K562 (cell line): ENCODE measurements at regions not wholly inside any gene's neighbourhood (a gene's known extent, or its start where the extent isn't known, plus 50 kb on each side); places are given as distances from the start of the nearest gene placed in this dataset.
A peak's percentile ranks its signal among the peaks of the same experiment; 100 is the strongest.

Experiments used
- ATAC-seq: fragments of 200-7000 bp; cut with Tn5 transposase; 3 replicates; pipeline ENCODE4 v1.9.1; 2020; ENCODE audit warnings: moderate library complexity
- BruUV-seq: library from RNA; stranded (reverse); fragments of 400-500 nt; replicated peaks from 2 replicates; lab custom pipeline; 2021; lab: Mats Ljungman, UMichigan
- CTCF ChIA-PET: fragments of 300-600 bp; formaldehyde crosslinking; extraction: SDS; loops from one replicate; lab custom pipeline; 2021; ENCODE audit warnings: low intra/inter-chr PET ratio; lab: Yijun Ruan, JAX
- POLR2A ChIA-PET: fragments of 300-600, 350-650 bp; sonication (Branson Sonifier 250); formaldehyde crosslinking; extraction: SDS; loops from one replicate; lab custom pipeline; 2021; ENCODE audit warnings: antibody characterized with exemption, inconsistent platforms; lab: Yijun Ruan, JAX
- DNase-seq, 4 experiments: peaks; one replicate each; pipeline versions ENCODE4 v3.0.0 to v3.0.0-alpha.2; 2011 to 2018; ENCODE audit warnings: low spot score in 3 of 4, mixed read lengths in 3 of 4; ENCODE audit errors: extremely low read depth in 1 of 4
- FAIRE-seq: peaks from 2 replicates; lab custom pipeline; 2011; peaks lifted over from hg19 to GRCh38; lab: Jason Lieb, UNC
- H2AFZ ChIP-seq: 2 replicates; pipeline ENCODE4 v1.6.0; 2011; ENCODE audit warnings: low read depth, low read length, control low read depth, inconsistent platforms
- H3K27ac ChIP-seq: fragments of 200-600 bp; 3 replicates; pipeline ENCODE4 v1.8.0; 2011; ENCODE audit warnings: low read depth, mild to moderate bottlenecking, control low read depth, inconsistent platforms, low read length, moderate library complexity, mixed read lengths; ENCODE audit errors: extremely low read depth
- H3K27me3 ChIP-seq, 2 experiments: fragments of 300-600 bp in 1 of 2; 2 replicates in 1 of 2; 3 replicates in 1 of 2; pipeline versions ENCODE4 v1.6.0 to v1.8.0; 2011; ENCODE audit warnings: inconsistent platforms in 2 of 2, low read length in 2 of 2, mild to moderate bottlenecking in 1 of 2, mixed read lengths in 1 of 2, moderate library complexity in 1 of 2; ENCODE audit not compliant: control insufficient read depth in 2 of 2, insufficient read depth in 2 of 2
- H3K36me3 ChIP-seq: fragments of 300-600 bp; 3 replicates; pipeline ENCODE4 v1.8.0; 2011; ENCODE audit warnings: mild to moderate bottlenecking, low read length, inconsistent platforms; ENCODE audit not compliant: control insufficient read depth, insufficient read depth
- H3K4me1 ChIP-seq, 2 experiments: fragments of 200-600 bp in 1 of 2; replicated peaks in 1 of 2; 2 replicates in 1 of 2; 3 replicates in 1 of 2; pipeline versions ENCODE4 v1.5.1 to v1.8.0; 2011; ENCODE audit warnings: inconsistent platforms in 2 of 2, low read length in 2 of 2, mild to moderate bottlenecking in 1 of 2, mixed read lengths in 1 of 2, moderate library complexity in 1 of 2; ENCODE audit not compliant: control insufficient read depth in 2 of 2, insufficient read depth in 2 of 2
- H3K4me2 ChIP-seq: 2 replicates; pipeline ENCODE4 v1.6.1; 2011; ENCODE audit warnings: low read length, control low read depth, inconsistent platforms, mixed read lengths; ENCODE audit not compliant: insufficient read depth
- H3K4me3 ChIP-seq: fragments of 200-600 bp; sonication (generic), shearing (Covaris generic); 2 replicates; pipeline ENCODE4 v1.5.1; 2016; ENCODE audit warnings: control low read depth, inconsistent platforms
- H3K79me2 ChIP-seq: fragments of 200-600 bp; 3 replicates; pipeline ENCODE4 v1.8.0; 2011; ENCODE audit warnings: low read length, inconsistent platforms; ENCODE audit not compliant: control insufficient read depth, insufficient read depth
- H3K9ac ChIP-seq, 2 experiments: 2 replicates each; pipeline versions ENCODE4 v1.6.0 to v1.6.1; 2011; ENCODE audit warnings: low read depth in 2 of 2, low read length in 2 of 2, control low read depth in 1 of 2, inconsistent platforms in 1 of 2, mild to moderate bottlenecking in 1 of 2, mixed read lengths in 1 of 2; ENCODE audit not compliant: insufficient read depth in 1 of 2
- H3K9me1 ChIP-seq: one replicate; pipeline ENCODE4 v1.6.0; 2011; ENCODE audit warnings: inconsistent platforms, mild to moderate bottlenecking, low read length, moderate library complexity; ENCODE audit not compliant: control insufficient read depth, insufficient read depth
- H3K9me3 ChIP-seq: replicated peaks from 2 replicates; pipeline ENCODE4 v1.5.1; 2011; ENCODE audit warnings: low read depth, low read length, inconsistent platforms; ENCODE audit not compliant: control insufficient read depth, insufficient read depth
- H4K20me1 ChIP-seq: replicated peaks from 2 replicates; pipeline ENCODE4 v1.6.1; 2011; ENCODE audit warnings: low read length, inconsistent platforms, mixed read lengths; ENCODE audit not compliant: control insufficient read depth, insufficient read depth
- EP400 ChIP-seq: fragments of 450-650 bp; IDR thresholded peaks from 2 replicates; pipeline ENCODE4 v1.6.1; 2017; ENCODE audit warnings: antibody characterized with exemption, mild to moderate bottlenecking, moderate library complexity
- MXI1 ChIP-seq: IDR thresholded peaks from 2 replicates; pipeline ENCODE4 v1.6.1; 2011; ENCODE audit warnings: low read depth, mild to moderate bottlenecking, improper control_type of control experiment, low read length
- POLR2G ChIP-seq: fragments of 200-400 bp; formaldehyde crosslinking; IDR thresholded peaks from 2 replicates; pipeline ENCODE4 v1.6.1; 2017; ENCODE audit warnings: low read depth, mild to moderate bottlenecking, antibody characterized with exemption, low read length, moderate library complexity
- ZNF175 ChIP-seq: fragments of 200-800 bp; sonication (Bioruptor generic); IDR thresholded peaks from 2 replicates; pipeline ENCODE4 v1.6.1; 2016; ENCODE audit warnings: low read depth, mild to moderate bottlenecking, missing genetic modification characterization, missing compliant biosample characterization
- WGBS: fragments of 100-300 bp; shearing (Covaris generic); methylation state at CpG from one replicate; pipeline ENCODE4 v1.1.6; 2016; ENCODE audit warnings: low coverage, mixed read lengths; ENCODE audit not compliant: insufficient coverage; ENCODE audit errors: missing lambda C conversion rate; 5-methylcytosine and 5-hydroxymethylcytosine counted together
- in situ Hi-C: fragments of 300-500 bp; cut with MboI; formaldehyde crosslinking; loops from 4 replicates; pipeline ENCODE4 v1.15.0; 2018; ENCODE audit warnings: inconsistent platforms, mixed read lengths
- intact Hi-C: fragments of 100-400 bp; cut with micrococcal nuclease; formaldehyde crosslinking; loops from 2 replicates; pipeline ENCODE4 v1.14.2; 2022
- TF ChIP-seq, protein P1 (sequence below): fragments of 450-650 bp; IDR thresholded peaks from 2 replicates; pipeline ENCODE4 v1.6.1; 2018; ENCODE audit not compliant: partially characterized antibody
- TF ChIP-seq, protein P2 (sequence below), 2 experiments: IDR thresholded peaks; 2 replicates each; pipeline ENCODE4 v1.6.1; 2011; ENCODE audit warnings: borderline replicate concordance in 1 of 2, control low read depth in 1 of 2, low read depth in 1 of 2, low read length in 1 of 2, mild to moderate bottlenecking in 1 of 2, mixed read lengths in 1 of 2, moderate library complexity in 1 of 2; ENCODE audit not compliant: insufficient read depth in 1 of 2, insufficient read length in 1 of 2, poor library complexity in 1 of 2, severe bottlenecking in 1 of 2; ENCODE audit errors: extremely low read depth in 1 of 2

DNA sequence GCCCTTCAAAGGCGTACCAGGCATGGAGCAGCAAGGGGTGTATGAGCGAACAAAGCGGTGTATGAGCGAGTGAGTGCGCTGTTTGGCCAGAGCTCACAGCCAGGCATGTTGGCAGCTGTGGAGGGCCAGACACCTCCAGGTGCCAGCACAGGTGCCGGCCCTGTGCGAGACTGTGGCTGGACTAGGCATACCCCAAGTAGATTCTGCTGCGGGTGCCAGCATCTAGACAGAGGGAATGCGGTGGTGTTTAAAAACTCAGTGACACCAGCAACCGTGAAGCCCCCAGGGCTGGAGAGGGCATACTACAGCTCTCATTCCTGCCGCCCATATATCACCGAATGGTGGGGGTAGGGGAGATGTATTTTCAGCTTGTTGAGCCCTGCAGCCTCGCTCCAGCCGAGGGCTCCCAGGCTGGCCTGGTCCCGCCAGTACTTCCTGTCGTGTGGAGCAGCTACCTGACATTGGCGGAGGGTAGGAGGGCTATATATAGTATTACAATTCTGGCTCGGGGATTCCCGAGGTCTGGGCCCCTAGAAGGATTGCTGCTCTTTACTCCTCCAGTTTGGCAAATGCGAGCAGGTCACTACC lies 1829.6 kb upstream of the NUDT12 start:
- H3K9ac ChIP-seq = peak overlapping the region; percentile 77 to 97
- TF ChIP-seq ZNF175 (CRISPR knock-in tag) = peak; percentile 56; the same call in 1 of the 2 replicates
- TF ChIP-seq, protein P1, sequence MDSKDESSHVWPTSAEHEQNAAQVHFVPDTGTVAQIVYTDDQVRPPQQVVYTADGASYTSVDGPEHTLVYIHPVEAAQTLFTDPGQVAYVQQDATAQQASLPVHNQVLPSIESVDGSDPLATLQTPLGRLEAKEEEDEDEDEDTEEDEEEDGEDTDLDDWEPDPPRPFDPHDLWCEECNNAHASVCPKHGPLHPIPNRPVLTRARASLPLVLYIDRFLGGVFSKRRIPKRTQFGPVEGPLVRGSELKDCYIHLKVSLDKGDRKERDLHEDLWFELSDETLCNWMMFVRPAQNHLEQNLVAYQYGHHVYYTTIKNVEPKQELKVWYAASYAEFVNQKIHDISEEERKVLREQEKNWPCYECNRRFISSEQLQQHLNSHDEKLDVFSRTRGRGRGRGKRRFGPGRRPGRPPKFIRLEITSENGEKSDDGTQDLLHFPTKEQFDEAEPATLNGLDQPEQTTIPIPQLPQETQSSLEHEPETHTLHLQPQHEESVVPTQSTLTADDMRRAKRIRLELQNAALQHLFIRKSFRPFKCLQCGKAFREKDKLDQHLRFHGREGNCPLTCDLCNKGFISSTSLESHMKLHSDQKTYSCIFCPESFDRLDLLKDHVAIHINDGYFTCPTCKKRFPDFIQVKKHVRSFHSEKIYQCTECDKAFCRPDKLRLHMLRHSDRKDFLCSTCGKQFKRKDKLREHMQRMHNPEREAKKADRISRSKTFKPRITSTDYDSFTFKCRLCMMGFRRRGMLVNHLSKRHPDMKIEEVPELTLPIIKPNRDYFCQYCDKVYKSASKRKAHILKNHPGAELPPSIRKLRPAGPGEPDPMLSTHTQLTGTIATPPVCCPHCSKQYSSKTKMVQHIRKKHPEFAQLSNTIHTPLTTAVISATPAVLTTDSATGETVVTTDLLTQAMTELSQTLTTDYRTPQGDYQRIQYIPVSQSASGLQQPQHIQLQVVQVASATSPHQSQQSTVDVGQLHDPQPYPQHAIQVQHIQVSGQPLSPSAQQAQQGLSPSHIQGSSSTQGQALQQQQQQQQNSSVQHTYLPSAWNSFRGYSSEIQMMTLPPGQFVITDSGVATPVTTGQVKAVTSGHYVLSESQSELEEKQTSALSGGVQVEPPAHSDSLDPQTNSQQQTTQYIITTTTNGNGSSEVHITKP = peak; percentile 57
- TF ChIP-seq EP400 = 0 out of 2 replicates have a peak, but pooled peaks have one; percentile 3
- no peak for TF ChIP-seq MXI1
- TF ChIP-seq POLR2G = peak; percentile 7; the same call in 1 of the 2 replicates
- TF ChIP-seq, protein P2, sequence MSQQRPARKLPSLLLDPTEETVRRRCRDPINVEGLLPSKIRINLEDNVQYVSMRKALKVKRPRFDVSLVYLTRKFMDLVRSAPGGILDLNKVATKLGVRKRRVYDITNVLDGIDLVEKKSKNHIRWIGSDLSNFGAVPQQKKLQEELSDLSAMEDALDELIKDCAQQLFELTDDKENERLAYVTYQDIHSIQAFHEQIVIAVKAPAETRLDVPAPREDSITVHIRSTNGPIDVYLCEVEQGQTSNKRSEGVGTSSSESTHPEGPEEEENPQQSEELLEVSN (IDR thresholded peaks at IDR 0.05; ENCODE audit: borderline replicate concordance in 1 of 2, extremely low read depth in 1 of 2, insufficient read depth in 1 of 2, insufficient read length in 1 of 2, low read depth in 1 of 2, low read length in 1 of 2, poor library complexity in 1 of 2, severe bottlenecking in 1 of 2) = peak in 1 of 2 experiments; percentile 14
- TF ChIP-seq, all 486 proteins: peak for 5
- intact Hi-C loops (no loop called here), in situ Hi-C loops (no loop called here)
- H3K27ac ChIP-seq = peak overlapping the region; percentile 77
- ATAC-seq = peak; percentile 82
- BruUV-seq = TSS peak; percentile 65
- H4K20me1 ChIP-seq = no peaks in the 10 kb centered on the region
- DNase-seq = peak; percentile 10 to 37 (median 20)
- H2AFZ ChIP-seq = peak overlapping the region; percentile 89
- peaks cover 55% of the 10 kb centered on the region for H3K79me2 ChIP-seq
- FAIRE-seq = no peak
- peak overlapping the region; percentile 82 for H3K4me2 ChIP-seq
- peaks cover 3% of the 10 kb centered on the region for H3K9me3 ChIP-seq
- no peaks in the 10 kb centered on the region for H3K9me1 ChIP-seq
- ChIA-PET POLR2A (interaction anchor here (0.6 to 1.2 kb wide), 6 partner anchors 9 to 1504 kb away, joined by 3 to 6 read pairs (median 3); no protein-coding TSS in a partner anchor), CTCF (no interaction called here)
- WGBS = 1% methylated on average over 20 of the region's 20 CpGs
- no peaks in the 10 kb centered on the region for H3K4me1 ChIP-seq
- peak overlapping the region; percentile 58 for H3K4me3 ChIP-seq
- no peaks in the 10 kb centered on the region for H3K27me3 ChIP-seq
- H3K36me3 ChIP-seq = no peaks in the 10 kb centered on the region
